CD4-positive, alpha-beta T cell treated with Interleukin-17A for 1 hour (primary cell): ENCODE measurements at regions not wholly inside any gene's neighbourhood (a gene's known extent, or its start where the extent isn't known, plus 50 kb on each side); places are given as distances from the start of the nearest gene placed in this dataset.

Source experiments
- DNase-seq: peaks from one replicate; pipeline ENCODE4 v3.0.0-alpha.2; 2020

GRCh38 chr10:28054228-28054860 is 55.5 kb upstream of the ODAD2 start:
- no peak for DNase-seq

DNA sequence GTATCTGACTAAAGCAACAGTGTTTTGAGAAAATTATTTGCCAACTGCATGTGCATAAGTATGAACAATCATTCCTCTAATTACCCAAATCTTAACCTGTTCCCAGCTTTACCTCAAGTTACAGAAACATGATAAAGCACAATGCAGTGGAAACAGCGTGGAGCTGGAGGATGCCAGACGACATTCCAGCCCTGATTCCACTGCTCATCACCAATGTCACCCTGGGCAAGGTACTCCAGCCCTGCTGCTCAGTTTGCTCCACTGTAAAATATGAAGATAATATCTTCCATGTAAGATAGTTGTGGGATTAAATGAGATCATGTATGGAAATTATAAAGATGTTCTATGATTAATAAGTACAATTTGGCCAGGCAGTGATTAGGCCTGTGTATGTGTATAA is 50.4 kb upstream of the ODAD2 start:
- no peak for DNase-seq
